HG03159 (cell line): ENCODE measurements at regions not wholly inside any gene's neighbourhood (a gene's known extent, or its start where the extent isn't known, plus 50 kb on each side); places are given as distances from the start of the nearest gene placed in this dataset.
"Not testable (repeated sequence)": the region's sequence is repeated elsewhere in the genome, so short reads cannot be mapped to it uniquely, and the experiment has no call there.

Experiments used
- ATAC-seq: cut with Tn5 transposase; IDR thresholded peaks from one replicate; pipeline ENCODE4 v1.9.1; 2021; ENCODE audit warnings: mild to moderate bottlenecking, moderate library complexity; ENCODE audit not compliant: unreplicated experiment

DNA sequence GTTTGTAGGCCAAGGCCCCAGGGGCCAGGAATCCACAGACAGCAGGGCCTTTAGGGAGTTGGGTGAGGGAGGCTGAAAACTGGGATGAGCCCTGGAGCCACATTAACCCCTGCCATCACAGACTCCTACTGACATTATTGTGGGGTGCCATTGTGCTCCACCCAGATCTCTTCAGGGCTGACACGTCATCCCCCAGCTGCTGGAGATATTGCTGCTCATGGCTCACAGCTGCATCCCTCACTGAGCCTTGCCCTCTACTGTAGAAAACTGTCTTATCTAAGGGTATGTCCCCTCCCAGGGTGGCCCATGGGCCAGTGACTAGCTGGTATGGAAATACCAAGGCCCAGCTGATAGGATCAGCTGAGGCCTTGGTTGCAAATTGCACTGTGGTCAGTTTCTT, 87.3 kb upstream of the PRR23C start:
- ATAC-seq, result no peak

DNA sequence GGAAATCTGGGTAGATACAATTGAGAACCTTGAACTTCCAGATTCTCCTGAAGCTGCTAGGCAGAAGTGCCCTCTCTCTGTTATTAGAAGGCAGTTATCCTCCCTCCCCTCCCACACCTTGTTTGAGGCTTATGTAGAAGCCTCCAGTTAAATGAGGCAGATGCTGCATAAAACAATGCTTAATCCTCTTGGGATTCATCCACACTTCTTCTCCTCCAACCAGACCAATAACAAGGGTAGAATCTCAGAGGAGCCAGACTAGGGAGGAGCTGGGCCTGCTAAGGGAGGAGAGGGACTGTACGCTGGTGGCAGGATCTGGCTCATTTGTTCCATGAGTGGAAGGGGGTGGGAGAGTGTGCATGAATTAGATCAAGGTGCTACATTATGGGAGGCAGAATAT, 88.3 kb upstream of the PRR23C start:
- ATAC-seq, result no peak

DNA sequence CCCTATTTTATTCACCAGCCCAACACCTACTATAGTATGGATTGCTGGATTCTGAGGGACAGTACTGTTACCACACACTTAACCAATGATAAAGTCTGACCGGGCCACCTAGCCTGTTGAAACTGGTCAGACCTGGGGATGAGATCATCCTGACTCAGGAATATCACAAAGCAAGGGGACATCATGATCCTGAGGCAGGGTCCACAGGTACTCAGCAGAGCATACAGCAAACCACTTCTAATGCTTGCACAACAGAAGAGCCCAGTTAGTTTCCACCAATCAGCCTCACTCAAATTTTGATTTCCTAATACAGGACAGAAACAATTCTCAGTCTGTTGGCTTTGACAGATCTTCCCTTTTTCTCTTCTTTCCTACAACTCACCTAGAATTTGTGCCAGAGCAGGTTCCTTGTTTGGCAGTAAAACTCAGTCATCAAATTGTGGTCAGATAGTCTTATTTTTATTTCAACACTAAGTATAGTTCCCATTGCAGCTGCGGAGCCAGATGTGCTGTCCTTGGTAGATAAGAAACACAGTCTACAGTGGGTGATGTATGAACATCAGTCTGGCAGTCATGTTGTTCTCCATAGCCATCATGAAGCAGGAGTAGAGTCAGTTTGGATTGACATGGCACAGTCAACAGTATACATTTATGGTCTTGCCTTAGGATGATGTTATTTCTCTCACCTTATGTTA, 90.1 kb upstream of the PRR23C start:
- no peak for ATAC-seq

DNA sequence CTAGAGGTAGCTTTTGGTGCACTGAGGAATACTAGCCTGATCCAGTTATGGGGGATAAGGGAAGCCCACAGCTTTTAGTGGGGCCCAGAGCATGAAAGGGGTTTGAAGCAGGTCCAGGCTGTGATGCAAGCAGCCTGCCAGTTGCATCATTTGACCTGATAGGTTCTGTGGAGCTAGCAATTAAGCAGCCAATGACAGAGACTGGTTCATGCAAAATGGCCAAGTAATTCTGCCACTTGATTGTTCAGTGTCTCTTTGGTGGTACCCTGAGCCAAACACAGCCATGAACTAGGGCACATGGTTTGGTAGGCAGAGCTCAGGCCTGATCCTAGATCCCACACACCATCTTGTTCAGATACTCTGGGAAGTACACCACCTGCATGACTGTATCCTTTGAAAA, 91.0 kb upstream of the PRR23C start:
- no peak for ATAC-seq

DNA sequence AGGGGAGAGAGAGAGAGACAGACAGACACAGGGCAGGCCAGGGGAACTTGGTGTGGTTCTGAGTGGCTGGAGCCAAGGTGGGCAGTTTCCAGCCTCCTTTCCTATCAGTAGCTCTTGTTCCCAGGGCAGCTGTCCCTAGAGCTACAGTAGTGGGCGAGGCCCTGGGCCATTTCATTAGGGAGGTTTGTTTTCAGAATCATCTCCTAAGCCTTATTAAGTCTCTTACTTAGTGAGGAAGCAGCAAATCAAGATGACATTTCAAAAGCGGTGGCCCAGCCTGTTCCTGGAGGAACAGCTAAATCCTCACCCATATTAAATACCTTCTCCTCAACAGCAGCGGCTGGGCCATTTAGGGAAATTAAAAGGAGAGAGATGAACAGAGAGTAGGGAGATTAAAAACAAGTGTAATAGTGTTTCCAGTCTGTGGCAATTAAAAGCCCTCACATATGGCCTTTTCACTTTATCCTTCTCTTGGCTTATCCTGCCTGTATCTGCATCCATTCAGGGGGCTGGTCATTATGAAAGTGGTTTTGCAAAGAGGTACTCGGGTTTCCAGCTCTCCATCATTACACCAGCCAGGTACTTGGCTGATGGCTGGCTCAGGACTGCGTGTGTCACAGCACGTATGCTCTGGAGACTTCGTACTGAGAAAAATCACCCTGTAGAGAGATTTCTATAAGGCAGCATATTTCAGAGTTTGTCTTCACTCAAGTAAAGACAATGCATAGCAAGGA, 91.9 kb upstream of the PRR23C start:
- no peak for ATAC-seq

DNA sequence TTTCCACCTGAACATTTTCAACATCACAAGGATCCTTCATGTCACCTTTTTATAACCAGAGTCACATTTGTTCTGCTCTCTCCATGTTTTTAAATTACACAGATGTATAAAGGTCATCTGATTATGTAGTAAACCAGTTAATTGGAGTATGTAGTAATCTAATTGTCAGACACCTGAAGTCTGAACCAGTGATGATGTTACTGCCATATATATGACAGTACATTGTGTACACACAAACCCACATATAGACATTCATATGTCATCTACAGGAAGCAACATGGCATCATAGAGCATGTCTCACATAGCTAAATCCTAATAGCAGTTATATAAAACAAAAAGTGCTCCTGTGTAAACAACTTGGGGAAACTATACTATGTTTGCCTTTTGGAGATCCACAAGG, 95.9 kb upstream of the PRR23C start:
- no peak for ATAC-seq

DNA sequence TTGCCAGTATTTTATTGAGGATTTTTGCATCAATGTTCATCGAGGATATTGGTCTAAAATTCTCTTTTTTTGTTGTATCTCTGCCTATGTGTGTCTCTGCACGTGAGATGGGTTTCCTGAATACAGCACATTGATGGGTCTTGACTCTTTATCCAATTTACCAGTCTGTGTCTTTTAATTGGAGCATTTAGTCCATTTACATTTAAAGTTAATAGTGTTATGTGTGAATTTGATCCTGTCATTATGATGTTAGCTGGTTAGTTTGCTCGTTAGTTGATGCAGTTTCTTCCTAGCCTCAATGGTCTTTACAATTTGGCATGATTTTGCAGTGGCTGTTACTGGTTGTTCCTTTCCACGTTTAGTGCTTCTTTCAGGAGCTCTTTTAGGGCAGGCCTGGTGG, 101.3 kb upstream of the PRR23C start:
- ATAC-seq, result not testable (repeated sequence)

DNA sequence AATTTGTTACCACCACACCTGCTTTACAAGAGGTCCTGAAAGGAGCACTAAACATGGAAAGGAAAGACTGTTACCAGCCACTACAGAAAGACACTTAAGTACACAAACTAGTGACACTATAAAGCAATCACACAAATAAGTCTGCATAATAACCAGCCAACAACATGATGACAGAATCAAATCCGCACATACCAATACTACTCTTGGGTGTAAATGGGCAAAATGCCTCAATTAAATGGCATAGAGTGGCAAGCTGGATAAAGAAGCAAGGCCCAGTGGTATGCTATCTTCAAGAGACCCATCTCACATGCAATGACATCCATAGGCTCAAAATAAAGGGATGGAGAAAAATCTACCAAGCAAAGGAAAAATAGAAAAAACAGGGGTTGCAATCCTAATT, 106.8 kb upstream of the PRR23C start:
- no peak for ATAC-seq

DNA sequence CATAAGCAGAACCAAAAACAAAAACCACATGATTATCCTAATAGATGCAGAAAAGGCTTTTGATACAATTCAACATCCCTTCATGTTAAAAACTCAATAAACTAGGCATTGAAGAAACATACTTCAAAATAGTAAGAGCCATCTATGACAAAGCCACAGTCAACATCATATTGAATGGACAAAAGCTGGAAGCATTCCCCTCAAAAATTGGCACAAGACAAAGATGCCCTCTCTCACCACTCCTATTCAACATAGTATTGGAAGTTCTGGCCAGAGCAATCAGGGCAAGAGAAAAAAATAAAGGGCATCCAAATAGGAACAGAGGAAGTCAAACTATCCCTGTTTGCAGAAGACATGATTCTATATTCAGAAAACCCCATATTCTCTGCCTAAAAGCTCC, 108.7 kb upstream of the PRR23C start:
- not testable (repeated sequence) for ATAC-seq

DNA sequence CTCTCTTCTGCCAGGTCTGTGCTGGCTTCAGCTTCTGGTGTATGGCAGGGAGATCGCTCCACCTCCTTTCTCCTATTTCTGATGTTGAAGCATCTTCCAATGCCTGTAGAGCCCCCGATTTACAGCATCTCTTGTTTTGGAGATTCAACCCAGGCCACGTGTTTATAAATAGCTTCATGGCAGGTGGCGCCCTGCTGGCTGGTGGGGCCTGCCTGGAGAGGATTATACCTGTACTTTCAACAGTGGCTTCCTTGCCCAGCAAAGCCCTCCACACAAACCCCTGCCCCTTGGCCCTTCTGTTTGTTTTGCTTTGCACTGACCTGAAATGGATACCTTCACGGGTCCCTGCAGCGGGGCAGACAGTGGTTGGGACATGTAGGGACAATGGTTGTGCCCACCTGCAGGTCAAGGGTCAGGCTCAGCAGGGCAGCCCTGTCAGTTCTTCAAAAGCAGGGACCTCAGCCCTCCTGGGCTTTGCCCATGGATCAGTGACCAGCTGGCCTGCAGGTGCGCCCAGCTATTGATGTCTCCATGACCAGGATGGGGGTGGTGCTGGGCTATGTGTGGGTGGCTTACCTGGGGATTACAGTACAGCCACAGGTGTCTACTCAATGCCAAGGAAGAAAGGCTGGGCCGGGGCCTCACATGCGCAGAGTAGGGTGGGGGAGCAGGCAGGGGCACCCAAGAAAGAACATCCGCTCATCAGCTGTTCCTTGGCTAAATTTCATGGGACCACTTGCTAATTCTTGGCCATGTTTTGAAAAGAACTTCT, 112.7 kb upstream of the PRR23C start:
- ATAC-seq, result no peak

DNA sequence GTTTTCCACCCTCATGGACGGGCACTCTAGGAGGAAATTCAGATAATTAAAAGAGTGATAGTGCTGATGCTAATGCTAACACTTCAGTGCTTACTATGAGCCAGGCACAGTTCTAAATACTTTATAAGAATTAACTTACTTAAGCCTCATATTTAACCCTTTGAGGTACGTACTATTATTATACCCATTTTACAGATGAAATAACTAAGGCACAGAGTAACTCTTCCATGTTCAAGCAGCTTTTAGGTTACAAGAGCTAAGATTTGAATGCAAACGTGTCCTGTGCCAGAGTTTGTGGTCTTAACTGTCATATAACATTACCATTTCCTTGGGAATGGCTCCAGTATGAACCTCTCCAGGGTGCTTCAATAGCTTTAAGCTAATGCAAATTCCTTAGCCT, 114.7 kb upstream of the PRR23C start:
- no peak for ATAC-seq

DNA sequence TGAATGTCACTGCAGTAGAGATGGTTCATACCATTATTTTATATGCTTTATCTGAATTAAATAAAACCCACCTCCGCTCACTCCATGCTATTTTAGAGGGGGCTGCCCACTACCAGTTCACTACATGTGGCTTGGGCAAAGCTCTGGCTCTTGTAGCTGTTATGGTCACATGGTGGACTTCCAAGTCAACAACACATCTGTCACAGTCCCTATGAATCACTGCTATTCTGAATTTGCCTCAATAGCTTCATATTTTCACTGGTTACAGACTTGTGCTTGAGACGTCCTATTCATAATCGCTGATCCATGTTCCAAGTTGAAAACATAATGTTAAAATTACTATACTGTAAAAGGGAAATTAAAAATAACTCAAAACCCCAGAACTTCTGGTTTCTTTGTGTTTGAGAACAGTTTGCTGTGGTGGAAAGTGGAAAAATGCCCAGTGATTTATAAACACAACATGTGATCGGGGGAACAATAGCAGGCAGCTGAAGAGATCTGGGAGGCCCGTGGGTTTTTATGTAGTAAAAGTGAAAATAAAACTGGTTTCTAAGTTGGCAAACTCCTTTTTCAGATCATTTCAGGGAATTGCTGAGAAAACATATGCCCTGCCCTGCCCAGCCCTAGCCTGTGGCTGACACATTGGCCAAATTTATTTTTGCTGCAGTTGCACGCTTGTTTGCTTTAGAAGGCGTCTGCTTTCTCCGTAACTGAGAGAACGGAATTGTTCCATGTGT, 128.8 kb upstream of the PRR23C start:
- no peak for ATAC-seq

DNA sequence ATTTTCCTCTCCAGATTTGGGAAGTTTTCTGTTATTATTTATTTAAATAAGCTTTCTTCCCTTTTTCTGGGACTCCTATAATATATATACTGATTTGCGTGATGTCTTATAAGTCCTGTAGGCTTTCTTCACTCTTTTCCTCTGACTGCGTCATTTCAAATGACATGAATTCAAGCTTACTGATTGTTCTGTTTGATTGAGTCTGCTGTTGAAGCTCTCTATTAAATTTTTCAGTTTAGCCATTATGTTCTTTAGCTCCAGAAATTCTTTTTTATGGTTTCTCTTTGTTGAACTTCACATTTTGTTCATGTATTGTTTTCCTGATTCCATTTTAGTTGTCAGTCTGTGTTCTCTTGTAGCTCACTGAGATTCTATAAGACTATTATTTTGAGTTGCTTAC, 135.8 kb upstream of the PRR23C start:
- ATAC-seq, result no peak

DNA sequence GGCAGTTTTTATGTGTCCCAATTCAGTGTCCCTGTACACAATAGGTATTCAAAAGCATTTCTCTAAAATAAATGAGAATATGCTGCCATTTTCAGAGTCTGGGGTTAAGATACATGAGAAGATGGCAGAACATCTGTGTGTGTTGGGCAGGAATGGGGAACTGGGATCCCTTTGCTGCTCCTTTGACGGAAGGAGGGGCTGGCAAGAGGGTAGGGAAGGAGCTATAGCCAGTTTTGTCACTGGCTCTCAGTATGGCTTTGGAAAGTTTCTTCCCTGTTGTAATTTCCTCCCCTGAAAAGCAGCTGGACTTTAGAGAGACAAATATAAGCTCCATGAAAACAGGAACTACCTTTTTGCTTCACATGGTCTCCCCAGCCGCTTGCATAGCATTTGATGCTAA, 137.5 kb upstream of the PRR23C start:
- no peak for ATAC-seq

DNA sequence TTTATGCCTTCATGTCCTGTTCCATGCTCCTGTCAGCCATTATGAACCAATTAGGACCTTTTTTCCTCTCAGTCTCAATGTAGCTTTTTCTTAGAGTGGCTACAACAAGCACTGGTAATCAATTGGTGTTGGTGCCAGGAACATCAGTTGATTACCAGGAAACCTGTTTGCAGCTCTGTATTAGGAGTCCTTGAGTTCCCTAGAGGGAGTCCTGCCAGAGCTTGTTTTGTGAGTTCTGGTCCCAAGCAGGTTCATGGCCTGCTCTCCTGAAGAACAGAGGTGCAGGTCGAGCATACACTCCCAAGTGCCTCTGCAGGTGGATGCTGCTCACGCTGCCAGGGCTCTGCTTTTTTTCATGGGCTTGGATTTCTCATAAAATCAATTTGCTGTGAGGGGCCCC, 137.9 kb upstream of the PRR23C start:
- ATAC-seq, result no peak

DNA sequence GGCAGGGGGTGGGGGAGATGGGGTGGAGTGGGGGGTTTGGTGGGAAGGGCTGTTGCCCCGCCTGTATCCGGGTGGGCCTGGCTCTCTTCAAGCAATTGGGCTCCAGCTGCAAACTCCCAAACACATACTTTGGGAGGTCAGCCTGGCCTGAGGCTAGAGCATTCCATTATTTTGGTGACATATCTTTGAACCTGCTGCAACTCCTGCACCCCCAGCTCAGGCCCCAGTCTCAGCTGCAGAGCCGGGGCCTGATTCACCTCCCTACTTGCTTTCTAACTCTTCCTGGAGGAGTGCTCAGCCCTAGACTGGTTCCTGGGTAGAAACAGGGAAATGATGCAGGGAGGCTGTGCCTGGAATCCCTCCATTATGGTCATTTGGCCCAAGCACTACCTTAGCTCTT, 140.8 kb upstream of the PRR23C start:
- no peak for ATAC-seq

DNA sequence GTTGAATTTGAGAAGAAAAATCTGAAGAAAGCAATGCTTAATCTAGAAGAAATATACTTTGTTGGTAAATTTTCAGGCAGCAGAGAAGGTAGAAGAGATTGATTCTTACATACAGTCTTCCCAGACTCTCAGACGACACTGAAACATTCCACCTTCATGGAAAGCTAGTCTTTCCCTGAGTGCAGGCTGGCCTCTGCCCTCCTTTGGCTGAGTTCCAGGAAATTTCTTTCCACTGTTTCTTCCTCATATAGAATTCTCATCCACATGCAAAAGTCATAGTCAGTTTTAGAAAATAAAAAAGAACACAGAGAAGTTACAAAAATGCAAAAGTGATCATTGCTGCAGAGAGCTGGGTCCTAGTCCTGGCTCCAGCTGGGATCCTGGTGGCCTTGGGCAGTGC, 142.5 kb upstream of the PRR23C start:
- ATAC-seq, result no peak

DNA sequence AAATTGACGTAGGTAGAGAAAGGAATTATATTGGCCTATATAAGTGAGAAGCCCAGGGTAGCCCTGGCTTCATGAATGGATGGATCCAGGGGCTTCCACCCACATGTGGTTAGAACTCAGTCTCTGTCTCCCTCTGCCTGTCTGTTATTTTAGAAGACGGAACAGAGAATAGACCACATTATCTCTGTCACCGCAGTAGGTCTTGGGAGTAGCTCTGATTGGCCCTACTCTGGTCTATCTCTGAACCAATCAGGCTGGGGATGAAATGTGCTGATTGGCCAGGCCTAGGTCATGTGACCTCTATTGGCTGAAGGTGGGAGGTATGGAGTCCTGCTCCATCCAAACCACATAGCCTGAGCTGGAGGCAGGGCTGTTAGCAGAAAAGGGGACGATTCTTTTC, 143.0 kb upstream of the PRR23C start:
- no peak for ATAC-seq

DNA sequence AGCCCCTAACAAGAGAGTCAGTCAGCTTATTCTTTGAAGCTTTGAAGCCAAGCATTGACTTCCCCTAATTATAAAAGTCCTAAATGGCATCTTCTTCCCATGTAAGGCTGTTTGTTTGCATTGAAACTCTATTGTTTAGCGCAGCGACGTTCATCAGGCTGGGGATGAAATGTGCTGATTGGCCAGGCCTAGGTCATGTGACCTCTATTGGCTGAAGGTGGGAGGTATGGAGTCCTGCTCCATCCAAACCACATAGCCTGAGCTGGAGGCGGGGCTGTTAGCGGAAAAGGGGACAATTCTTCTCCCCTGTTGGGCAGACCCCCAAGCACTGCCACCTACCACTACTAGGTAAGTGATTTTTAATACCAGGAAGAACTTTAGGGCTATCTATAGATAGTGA, 145.3 kb upstream of the PRR23C start:
- ATAC-seq, result no peak

DNA sequence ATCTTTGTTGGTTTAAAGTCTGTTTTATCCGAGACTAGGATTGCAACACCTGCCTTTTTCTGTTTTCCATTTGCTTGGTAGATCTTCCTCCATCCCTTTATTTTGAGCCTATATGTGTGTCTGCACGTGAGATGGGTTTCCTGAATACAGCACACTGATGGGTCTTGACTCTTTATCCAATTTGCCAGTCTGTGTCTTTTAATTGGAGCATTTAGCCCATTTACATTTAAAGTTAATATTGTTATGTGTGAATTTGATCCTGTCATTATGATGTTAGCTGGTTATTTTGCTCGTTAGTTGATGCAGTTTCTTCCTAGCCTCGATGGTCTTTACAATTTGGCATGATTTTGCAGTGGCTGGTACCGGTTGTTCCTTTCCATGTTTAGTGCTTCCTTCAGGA, 149.4 kb upstream of the MRPS22 start:
- ATAC-seq, result not testable (repeated sequence)

DNA sequence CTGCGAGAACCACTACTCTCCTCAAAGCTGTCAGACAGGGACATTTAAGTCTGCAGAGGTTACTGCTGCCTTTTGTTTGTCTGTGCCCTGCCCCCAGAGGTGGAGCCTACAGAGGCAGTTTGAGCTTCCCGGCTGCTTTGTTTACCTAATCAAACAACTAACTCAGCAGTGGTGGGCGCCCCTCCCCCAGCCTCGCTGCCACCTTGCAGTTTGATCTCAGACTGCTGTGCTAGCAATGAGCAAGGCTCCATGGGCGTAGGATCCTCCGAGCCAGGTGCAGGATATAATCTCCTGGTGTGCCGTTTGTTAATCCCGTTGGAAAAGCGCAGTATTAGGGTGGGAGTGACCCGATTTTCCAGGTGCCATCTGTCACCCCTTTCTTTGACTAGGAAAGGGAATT, 147.7 kb upstream of the MRPS22 start:
- ATAC-seq, result not testable (repeated sequence)
